H1 (cell line): ENCODE measurements at regions not wholly inside any gene's neighbourhood (a gene's known extent, or its start where the extent isn't known, plus 50 kb on each side); places are given as distances from the start of the nearest gene placed in this dataset.

Experiments
- CTCF ChIA-PET: fragments of 300-600 bp; sonication (Branson Sonifier 250); formaldehyde crosslinking; loops from one replicate; lab custom pipeline; 2021; ENCODE audit not compliant: partially characterized antibody; lab: Charles Lee
- POLR2A ChIA-PET: fragments of 300-600 bp; sonication (Branson Sonifier 250); formaldehyde crosslinking; loops from one replicate; lab custom pipeline; 2021; ENCODE audit warnings: inconsistent platforms; ENCODE audit not compliant: partially characterized antibody; lab: Charles Lee
- DNase-seq, 2 experiments: peaks; one replicate each; pipeline versions ENCODE4 v3.0.0 to v3.0.0-alpha.2; 2010 to 2022; ENCODE audit warnings: low spot score in 2 of 2, low read depth in 1 of 2, mixed read lengths in 1 of 2
- FAIRE-seq: peaks from 2 replicates; lab custom pipeline; 2011; peaks lifted over from hg19 to GRCh38; lab: Jason Lieb, UNC
- H2AFZ ChIP-seq: 2 replicates; pipeline ENCODE4 v1.8.1; 2012; ENCODE audit warnings: low read length, inconsistent platforms
- H2AK5ac ChIP-seq: 2 replicates; pipeline ENCODE4 v1.6.1; 2013; ENCODE audit warnings: low read depth, low read length
- H2BK120ac ChIP-seq: replicated peaks from 2 replicates; pipeline ENCODE3; 2013; ENCODE audit warnings: low read depth, low read length, inconsistent platforms
- H2BK12ac ChIP-seq: 2 replicates; pipeline ENCODE4 v1.6.1; 2013; ENCODE audit warnings: low read depth, low read length
- H2BK15ac ChIP-seq: 2 replicates; pipeline ENCODE4 v1.6.1; 2013; ENCODE audit warnings: low read length
- H2BK20ac ChIP-seq: 2 replicates; pipeline ENCODE4 v1.6.1; 2013; ENCODE audit warnings: low read length
- H2BK5ac ChIP-seq: 2 replicates; pipeline ENCODE4 v1.6.1; 2013; ENCODE audit warnings: low read depth, low read length
- H3K14ac ChIP-seq: 2 replicates; pipeline ENCODE4 v1.6.1; 2013; ENCODE audit warnings: inconsistent platforms; ENCODE audit not compliant: insufficient read length
- H3K18ac ChIP-seq: 2 replicates; pipeline ENCODE4 v1.6.1; 2013; ENCODE audit warnings: low read length; ENCODE audit errors: extremely low read depth
- H3K23ac ChIP-seq: 2 replicates; pipeline ENCODE4 v1.6.1; 2013; ENCODE audit warnings: inconsistent platforms; ENCODE audit not compliant: insufficient read length
- H3K23me2 ChIP-seq: 2 replicates; pipeline ENCODE4 v1.6.1; 2013; ENCODE audit warnings: low read depth, low read length
- H3K27ac ChIP-seq: 2 replicates; pipeline ENCODE4 v1.6.1; 2011; ENCODE audit warnings: low read depth, low read length, inconsistent platforms
- H3K27me3 ChIP-seq, 4 experiments: replicated peaks in 1 of 4; 1 replicate in 1 of 4; 2 replicates in 3 of 4; pipeline versions ENCODE4 v1.6.1 to v1.8.1; 2011 to 2013; ENCODE audit warnings: low read length in 3 of 4, mild to moderate bottlenecking in 3 of 4, inconsistent platforms in 2 of 4, mixed read lengths in 2 of 4, moderate library complexity in 1 of 4; ENCODE audit not compliant: control insufficient read depth in 3 of 4, insufficient read depth in 3 of 4; ENCODE audit errors: extremely low read depth in 1 of 4
- H3K36me3 ChIP-seq, 4 experiments: 2 replicates each; pipeline versions ENCODE4 v1.6.1 to v1.8.1; 2011 to 2013; ENCODE audit warnings: mild to moderate bottlenecking in 4 of 4, low read length in 3 of 4, moderate library complexity in 2 of 4, control low read depth in 1 of 4, inconsistent platforms in 1 of 4; ENCODE audit not compliant: insufficient read depth in 4 of 4, control insufficient read depth in 2 of 4
- H3K4ac ChIP-seq: replicated peaks from 2 replicates; pipeline ENCODE3; 2013; ENCODE audit warnings: low read length, low read depth, mixed read lengths, inconsistent platforms; ENCODE audit not compliant: insufficient read length
- H3K4me1 ChIP-seq, 4 experiments: replicated peaks in 1 of 4; 1 replicate in 1 of 4; 2 replicates in 3 of 4; pipeline versions ENCODE4 v1.6.1 to v1.8.1; 2011 to 2013; ENCODE audit warnings: low read length in 3 of 4, inconsistent platforms in 2 of 4, mixed read lengths in 1 of 4; ENCODE audit not compliant: insufficient read depth in 4 of 4, control insufficient read depth in 3 of 4
- H3K4me2 ChIP-seq, 2 experiments: 2 replicates each; pipeline versions ENCODE4 v1.6.1 to v1.8.1; 2011 to 2013; ENCODE audit warnings: low read depth in 2 of 2, low read length in 2 of 2, control low read depth in 1 of 2, inconsistent platforms in 1 of 2, mild to moderate bottlenecking in 1 of 2; ENCODE audit not compliant: insufficient read depth in 1 of 2
- H3K4me3 ChIP-seq, 4 experiments: fragments of 200-600, 300-600 bp in 1 of 4; sonication (generic), shearing (Covaris generic), sonication (Bioruptor Twin) in 1 of 4; 2 replicates each; pipeline versions ENCODE4 v1.5.1 to v1.8.1; 2011 to 2016; ENCODE audit warnings: low read length in 4 of 4, low read depth in 3 of 4, control low read depth in 2 of 4, inconsistent platforms in 2 of 4, mild to moderate bottlenecking in 2 of 4, mixed read lengths in 1 of 4, moderate library complexity in 1 of 4; ENCODE audit not compliant: insufficient read depth in 2 of 4; ENCODE audit errors: extremely low read depth in 1 of 4
- H3K56ac ChIP-seq: replicated peaks from 2 replicates; pipeline ENCODE3; 2013; ENCODE audit warnings: low read depth, mild to moderate bottlenecking, mixed read lengths, low read length, inconsistent platforms; ENCODE audit not compliant: insufficient read length
- H3K79me1 ChIP-seq: 2 replicates; pipeline ENCODE4 v1.6.1; 2013; ENCODE audit warnings: low read depth, low read length, control low read depth
- H3K79me2 ChIP-seq, 2 experiments: 2 replicates each; pipeline versions ENCODE4 v1.6.1 to v1.8.1; 2012 to 2013; ENCODE audit warnings: low read length in 2 of 2, mild to moderate bottlenecking in 2 of 2, inconsistent platforms in 1 of 2; ENCODE audit not compliant: insufficient read depth in 2 of 2, control insufficient read depth in 1 of 2
- H3K9ac ChIP-seq, 4 experiments: replicated peaks in 1 of 4; 1 replicate in 1 of 4; 2 replicates in 3 of 4; pipeline versions ENCODE4 v1.6.1 to v1.8.1; 2011 to 2013; ENCODE audit warnings: low read depth in 3 of 4, low read length in 3 of 4, control low read depth in 2 of 4, mild to moderate bottlenecking in 2 of 4, moderate library complexity in 2 of 4, inconsistent platforms in 1 of 4; ENCODE audit errors: extremely low read depth in 1 of 4
- H3K9me3 ChIP-seq, 2 experiments: 2 replicates each; pipeline versions ENCODE4 v1.6.1 to v1.8.1; 2012 to 2013; ENCODE audit warnings: mild to moderate bottlenecking in 2 of 2, moderate library complexity in 2 of 2, control low read depth in 1 of 2, inconsistent platforms in 1 of 2, low read depth in 1 of 2, low read length in 1 of 2, mixed read lengths in 1 of 2; ENCODE audit not compliant: insufficient read depth in 2 of 2
- H4K20me1 ChIP-seq, 2 experiments: replicated peaks in 1 of 2; 2 replicates each; pipeline versions ENCODE3 to v1.8.1; 2011 to 2013; ENCODE audit warnings: inconsistent platforms in 2 of 2, low read length in 2 of 2, mild to moderate bottlenecking in 1 of 2; ENCODE audit not compliant: insufficient read depth in 2 of 2, control insufficient read depth in 1 of 2
- H4K5ac ChIP-seq: 2 replicates; pipeline ENCODE4 v1.6.1; 2013; ENCODE audit warnings: low read length, low read depth, mixed read lengths, inconsistent platforms; ENCODE audit not compliant: insufficient read length
- H4K8ac ChIP-seq: 2 replicates; pipeline ENCODE4 v1.8.0; 2013; ENCODE audit warnings: mild to moderate bottlenecking, moderate library complexity, low read length, inconsistent platforms; ENCODE audit not compliant: insufficient read depth; ENCODE audit errors: extremely low read depth
- H4K91ac ChIP-seq: replicated peaks from 2 replicates; pipeline ENCODE3; 2013; ENCODE audit warnings: low read length, mixed read lengths, inconsistent platforms; ENCODE audit not compliant: insufficient read length
- CREB1 ChIP-seq: IDR thresholded peaks from 2 replicates; pipeline ENCODE4 v1.6.1; 2012; ENCODE audit warnings: inconsistent platforms
- E2F6 ChIP-seq: IDR thresholded peaks from 2 replicates; pipeline ENCODE4 v1.6.1; 2012; ENCODE audit warnings: inconsistent platforms
- HDAC2 ChIP-seq, 2 experiments: fragments of 300-600 bp in 1 of 2; sonication (generic) in 1 of 2; IDR thresholded peaks; 2 replicates each; pipeline ENCODE4 v1.6.1; 2011 to 2012; ENCODE audit warnings: low read depth in 2 of 2, low read length in 2 of 2, mild to moderate bottlenecking in 2 of 2, moderate library complexity in 2 of 2, borderline replicate concordance in 1 of 2, inconsistent platforms in 1 of 2
- KDM1A ChIP-seq: fragments of 200-600, 300-600 bp; sonication (generic); IDR thresholded peaks from 2 replicates; pipeline ENCODE4 v1.7.1; 2016; ENCODE audit warnings: mild to moderate bottlenecking, low read length, borderline replicate concordance
- RAD21 ChIP-seq, 2 experiments: IDR thresholded peaks in 1 of 2; conservative IDR thresholded peaks in 1 of 2; 2 replicates each; pipeline ENCODE4 v1.6.1; 2011; ENCODE audit warnings: low read depth in 2 of 2, low read length in 2 of 2, improper control_type of control experiment in 1 of 2, inconsistent platforms in 1 of 2, mild to moderate bottlenecking in 1 of 2, moderate library complexity in 1 of 2
- RBBP5 ChIP-seq: IDR thresholded peaks from 2 replicates; pipeline ENCODE4 v1.7.1; 2012; ENCODE audit warnings: low read depth, mild to moderate bottlenecking, inconsistent platforms, low read length, moderate library complexity, borderline replicate concordance
- RFX5 ChIP-seq: IDR thresholded peaks from 2 replicates; pipeline ENCODE4 v1.6.1; 2011; ENCODE audit warnings: low read depth, low read length, improper control_type of control experiment, borderline replicate concordance
- RNF2 ChIP-seq: fragments of 200-900, 300-1000 bp; sonication (generic); IDR thresholded peaks from 2 replicates; pipeline ENCODE4 v1.7.1; 2016; ENCODE audit warnings: borderline replicate concordance, low read depth, mild to moderate bottlenecking, antibody characterized with exemption, low read length; ENCODE audit not compliant: poor library complexity, severe bottlenecking; ENCODE audit errors: missing control alignments
- RXRA ChIP-seq: IDR thresholded peaks from 2 replicates; pipeline ENCODE4 v1.6.1; 2011; ENCODE audit warnings: low read depth, mild to moderate bottlenecking, low read length, moderate library complexity; ENCODE audit not compliant: insufficient read depth
- TCF12 ChIP-seq: IDR thresholded peaks from 2 replicates; pipeline ENCODE4 v1.6.1; 2011; ENCODE audit warnings: low read depth, mild to moderate bottlenecking, low read length
- WGBS, 2 experiments: shearing (Covaris generic) in 1 of 2; methylation state at CpG; one replicate each; pipeline versions ENCODE4 v1.1.6 to v1.1.7; 2013 to 2015; ENCODE audit warnings: low lambda C conversion rate in 2 of 2, mixed read lengths in 2 of 2, inconsistent platforms in 1 of 2, low coverage in 1 of 2, missing lambda C conversion rate in 1 of 2; ENCODE audit not compliant: insufficient replicate concordance in 2 of 2, insufficient coverage in 1 of 2, insufficient read length in 1 of 2; ENCODE audit errors: extremely low coverage in 1 of 2, missing lambda C conversion rate in 1 of 2; 5-methylcytosine and 5-hydroxymethylcytosine counted together

DNA sequence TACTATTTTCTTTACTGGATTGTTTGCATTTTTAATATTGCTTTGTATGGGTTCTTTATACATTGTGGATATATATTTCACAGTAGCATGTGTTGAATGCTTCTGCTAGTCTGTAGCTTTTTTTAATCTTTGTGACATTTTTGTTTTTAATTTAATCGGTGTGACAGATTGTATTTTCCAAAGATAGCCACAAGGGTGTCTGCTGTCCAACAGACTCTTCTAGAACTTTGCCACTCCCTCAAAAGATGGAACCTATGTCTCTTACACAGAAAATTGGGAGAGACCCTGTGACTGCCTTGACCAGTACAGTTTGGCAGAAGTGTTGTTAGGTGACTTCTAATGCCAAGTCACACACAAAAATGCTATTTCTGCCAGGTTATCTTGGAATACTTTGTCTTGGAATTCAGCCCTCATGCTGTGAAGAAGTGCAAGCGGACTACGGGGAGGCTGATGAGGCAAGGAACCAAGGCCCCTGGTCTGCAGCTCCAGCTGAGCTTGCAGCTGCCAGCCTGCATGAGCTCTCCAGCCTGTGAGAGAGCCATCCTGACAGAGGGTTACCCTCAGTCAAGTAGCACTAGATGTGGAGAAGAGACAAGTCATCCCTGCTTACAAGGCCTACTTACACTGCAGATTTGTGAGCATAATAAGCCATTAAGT lies 110.8 kb downstream of the TDRD15 start:
- Histone ChIP-seq H3K4me2 (no peak overlapping the region), H2BK120ac (no peak overlapping the region), H3K23me2 (no peaks in the 10 kb centered on the region), H3K27me3 (no peaks in the 10 kb centered on the region), H3K9ac (no peak overlapping the region)
- TF ChIP-seq RAD21 (IDR thresholded peaks at IDR 0.05 in 1 of 2, conservative IDR thresholded peaks at IDR 0.05 in 1 of 2; ENCODE audit: low read depth in 2 of 2, low read length in 2 of 2) (no peak), TCF12 (no peak), RNF2 (no peak), RFX5 (no peak), E2F6 (no peak), CREB1 (no peak), RXRA (no peak), RBBP5 (no peak), HDAC2 (IDR thresholded peaks at IDR 0.05; ENCODE audit: borderline replicate concordance in 1 of 2, low read depth in 2 of 2, low read length in 2 of 2) (no peak), KDM1A (no peak)
- TF ChIP-seq, all 59 proteins: peak for 0
- H4K5ac ChIP-seq: no peak overlapping the region
- no peaks in the 10 kb centered on the region for H3K4me1 ChIP-seq
- no peak overlapping the region for H3K4ac ChIP-seq
- no peaks in the 10 kb centered on the region for H4K20me1 ChIP-seq
- H2BK20ac ChIP-seq: no peak overlapping the region
- H2BK12ac ChIP-seq: no peak overlapping the region
- WGBS, 2 experiments: 87% methylated on average over 3 of the region's 3 CpGs; no CpG with 5 or more reads in 1 of the 2 experiments
- H3K23ac ChIP-seq: no peak overlapping the region
- no peak overlapping the region for H3K14ac ChIP-seq
- H3K56ac ChIP-seq: no peak overlapping the region
- H3K79me1 ChIP-seq: no peaks in the 10 kb centered on the region
- no peak overlapping the region for H3K18ac ChIP-seq
- H2AK5ac ChIP-seq: no peak overlapping the region
- no peak overlapping the region for H3K27ac ChIP-seq
- ChIA-PET POLR2A (no interaction called here), CTCF (interaction anchor here (0.8 to 3.6 kb wide), 6 partner anchors 10 to 559 kb away, joined by 3 to 15 read pairs (median 4); no protein-coding TSS in a partner anchor)
- FAIRE-seq (no peak), DNase-seq (no peak)
- no peak overlapping the region for H2BK5ac ChIP-seq
- H2AFZ ChIP-seq: peak overlapping the region; percentile 24; the same call in 1 of the 2 replicates
- no peak overlapping the region for H2BK15ac ChIP-seq
- no peaks in the 10 kb centered on the region for H3K79me2 ChIP-seq
- H4K8ac ChIP-seq: no peak overlapping the region
- no peaks in the 10 kb centered on the region for H3K36me3 ChIP-seq
- no peak overlapping the region for H4K91ac ChIP-seq
- no peaks in the 10 kb centered on the region for H3K9me3 ChIP-seq
- H3K4me3 ChIP-seq: no peak overlapping the region
